Uterus (tissue), 3 donors: ENCODE measurements at regions not wholly inside any gene's neighbourhood (a gene's known extent, or its start where the extent isn't known, plus 50 kb on each side); places are given as distances from the start of the nearest gene placed in this dataset.
A peak's percentile ranks its signal among the peaks of the same experiment; 100 is the strongest.

ENCODE experiments used
- DNase-seq, 2 donors: peaks; one replicate each; pipeline ENCODE4 v3.0.0-alpha.2; 2019 to 2020
- H3K27ac ChIP-seq, 2 donors: fragments of 200-600 bp; sonication (generic); 1 replicate in 1 of 2; 2 replicates in 1 of 2; pipeline ENCODE4 v1.5.1; 2016 to 2018
- H3K27me3 ChIP-seq, 2 donors: fragments of 200-600 bp; sonication (generic); one replicate each; pipeline ENCODE4 v1.5.1; 2018 to 2019; ENCODE audit warnings: control low read depth in 1 of 2
- H3K36me3 ChIP-seq, 2 donors: fragments of 200-600 bp; sonication (generic); one replicate each; pipeline ENCODE4 v1.5.1; 2019; ENCODE audit warnings: control low read depth in 1 of 2
- H3K4me1 ChIP-seq, 2 donors: fragments of 200-600 bp; sonication (generic); one replicate each; pipeline ENCODE4 v1.5.1; 2018 to 2019; ENCODE audit warnings: control low read depth in 1 of 2
- H3K4me3 ChIP-seq, 2 donors: fragments of 200-600 bp; sonication (generic); 1 replicate in 1 of 2; 2 replicates in 1 of 2; pipeline ENCODE4 v1.5.1; 2018 to 2019; ENCODE audit warnings: mild to moderate bottlenecking in 1 of 2
- H3K9me3 ChIP-seq, 2 donors: fragments of 200-600 bp; sonication (generic); one replicate each; pipeline ENCODE4 v1.5.1; 2019; ENCODE audit warnings: control low read depth in 1 of 2
- CTCF ChIP-seq, 4 experiments: fragments of 200-600 bp in 2 of 4; fragments of 450-650 bp in 2 of 4; sonication (generic) in 2 of 4; IDR thresholded peaks; one replicate each; pipeline ENCODE4 v1.5.1; 2016 to 2019; ENCODE audit warnings: antibody characterized with exemption in 4 of 4, mild to moderate bottlenecking in 2 of 4, moderate library complexity in 1 of 4
- POLR2A ChIP-seq, 2 donors: fragments of 450-650 bp; IDR thresholded peaks; one replicate each; pipeline ENCODE4 v1.6.1; 2016; ENCODE audit warnings: antibody characterized with exemption in 2 of 2, mild to moderate bottlenecking in 1 of 2, moderate library complexity in 1 of 2
- intact Hi-C: fragments of 100-400 bp; cut with DNase I; formaldehyde crosslinking; loops from one replicate; pipeline ENCODE4 v1.15.1; 2023; ENCODE audit warnings: low total_unique reads
- donor health status: DM: yes; HTN: yes; CAD: no.

DNA sequence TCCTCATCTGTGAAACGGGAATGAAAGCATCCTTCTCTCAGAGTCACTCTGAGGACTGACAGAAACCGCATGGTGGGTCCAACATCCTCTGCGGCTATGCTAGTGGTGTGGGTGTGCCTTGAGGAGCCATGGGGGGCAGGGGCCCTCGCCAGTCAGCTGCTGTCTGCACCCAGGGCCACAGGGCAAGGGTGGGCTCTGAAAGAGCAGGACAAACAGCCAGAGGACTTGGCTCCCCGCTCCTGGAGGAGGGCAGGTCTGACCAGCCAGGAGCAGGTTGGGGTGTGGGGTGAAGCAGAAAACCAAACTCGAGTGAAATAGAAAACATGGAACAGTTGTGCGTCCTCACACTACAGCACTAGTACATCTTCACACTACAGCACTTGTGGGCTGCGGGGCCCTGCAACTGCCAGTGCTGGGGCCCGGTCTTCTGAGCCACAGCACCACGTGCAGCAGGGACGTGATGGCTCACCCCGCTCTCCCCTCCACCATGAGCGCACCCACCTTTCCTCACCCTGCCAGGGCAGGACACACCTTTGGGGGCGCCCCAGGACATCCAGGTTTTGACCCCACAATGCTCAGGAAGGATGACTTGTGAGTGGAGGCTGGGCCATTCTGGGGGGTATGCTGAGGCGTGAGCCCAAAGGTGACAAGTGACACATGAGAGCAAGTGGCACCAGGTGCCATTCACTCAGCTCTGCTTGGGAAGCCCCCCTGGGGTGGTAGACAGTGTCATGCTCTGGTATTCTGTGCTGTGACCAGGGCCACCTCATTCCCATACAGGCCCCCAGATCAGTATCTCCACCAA lies 96.1 kb upstream of the RET start:
- no peaks in the 10 kb centered on the region for H3K27me3 ChIP-seq
- DNase-seq: no peak
- no peak overlapping the region for H3K27ac ChIP-seq
- no peak for TF ChIP-seq POLR2A (IDR thresholded peaks at IDR 0.05)
- TF ChIP-seq CTCF (IDR thresholded peaks at IDR 0.05): no peak
- no peaks in the 10 kb centered on the region for H3K36me3 ChIP-seq
- H3K4me3 ChIP-seq: no peak overlapping the region
- no peaks in the 10 kb centered on the region for H3K9me3 ChIP-seq
- H3K4me1 ChIP-seq: no peaks in the 10 kb centered on the region
- intact Hi-C loops: no loop called here

DNA sequence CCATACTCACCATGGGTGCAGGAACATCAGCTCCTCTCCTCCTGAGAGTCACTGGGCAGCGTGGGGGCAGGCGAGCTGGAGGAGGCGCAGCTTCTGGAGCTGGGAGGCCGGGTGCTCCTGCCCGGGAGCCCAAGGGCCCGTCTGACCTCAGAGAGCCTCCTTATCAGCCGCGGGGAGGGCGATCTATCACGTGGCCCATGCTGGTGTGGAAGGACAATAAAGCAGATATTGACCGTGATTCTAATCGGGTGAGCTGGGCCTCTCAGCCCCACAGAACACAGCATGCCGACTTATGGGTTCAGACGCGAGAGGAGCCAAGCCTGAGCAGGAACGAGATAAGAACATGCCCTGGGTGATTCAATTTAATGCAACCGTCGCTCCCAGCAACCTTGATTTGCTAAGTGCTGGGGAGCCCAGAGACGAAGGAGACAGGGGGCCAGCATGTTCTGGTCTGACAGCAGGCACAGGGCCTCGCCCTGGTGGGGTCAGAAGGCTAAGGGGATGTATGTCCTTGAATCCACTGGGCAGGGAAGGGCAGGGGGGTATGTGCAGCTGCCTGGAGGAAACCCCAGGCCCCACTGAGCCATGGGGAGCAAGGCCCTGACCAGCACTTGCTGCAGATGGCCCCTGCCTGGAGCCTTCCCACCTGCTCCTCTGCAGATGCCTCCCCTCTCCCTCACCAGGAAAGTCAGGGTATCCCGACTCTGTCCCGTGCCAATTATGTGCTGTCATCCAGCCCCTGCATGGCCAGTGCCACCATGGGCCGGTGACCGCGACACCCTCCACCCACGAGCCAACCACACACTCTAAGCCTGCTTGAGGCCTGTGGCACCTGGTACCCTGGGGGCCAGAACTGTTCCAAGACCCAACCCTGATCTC lies 95.3 kb upstream of the RET start:
- DNase-seq: peak in 1 of 2 donors; percentile 8
- TF ChIP-seq CTCF (IDR thresholded peaks at IDR 0.05): no peak
- TF ChIP-seq POLR2A (IDR thresholded peaks at IDR 0.05): no peak
- Histone ChIP-seq H3K9me3 (no peaks in the 10 kb centered on the region), H3K27ac (no peak overlapping the region), H3K4me1 (no peaks in the 10 kb centered on the region), H3K27me3 (no peaks in the 10 kb centered on the region), H3K36me3 (no peaks in the 10 kb centered on the region), H3K4me3 (no peak overlapping the region)
- intact Hi-C loops: no loop called here

DNA sequence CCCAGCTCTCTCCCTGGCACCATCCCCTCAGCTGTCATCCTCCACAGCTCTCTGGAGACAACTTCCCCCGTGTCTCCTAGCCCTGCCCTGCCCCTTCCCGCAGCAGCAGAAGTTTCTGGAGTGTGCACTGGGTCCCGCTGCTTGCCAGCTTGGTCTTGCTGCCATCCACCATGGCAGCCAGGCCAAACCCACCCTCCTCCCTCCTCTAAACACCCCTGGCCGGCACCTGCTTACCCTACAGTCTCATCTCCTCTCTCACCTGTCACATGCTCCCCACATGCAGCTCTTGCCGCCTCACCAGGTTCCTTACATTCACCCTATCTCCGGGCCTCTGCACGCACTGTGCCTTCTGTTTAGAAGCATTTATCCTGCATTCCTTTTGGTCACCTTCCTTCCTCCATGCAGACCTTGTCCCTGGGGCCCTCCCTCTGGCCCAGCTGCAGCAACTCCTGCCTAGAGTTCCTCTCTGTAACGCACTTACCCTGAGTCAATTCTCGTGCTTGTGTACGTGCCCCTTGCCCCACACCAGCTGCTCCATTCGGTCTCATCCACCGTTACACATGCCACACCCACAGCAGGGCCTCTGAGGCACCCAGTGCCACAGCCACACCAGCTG lies 93.9 kb upstream of the RET start:
- Histone ChIP-seq H3K27me3 (no peaks in the 10 kb centered on the region), H3K4me1 (no peaks in the 10 kb centered on the region), H3K9me3 (no peaks in the 10 kb centered on the region), H3K27ac (no peak overlapping the region), H3K36me3 (no peaks in the 10 kb centered on the region), H3K4me3 (no peak overlapping the region)
- intact Hi-C loops: no loop called here
- TF ChIP-seq CTCF (IDR thresholded peaks at IDR 0.05) (no peak), POLR2A (IDR thresholded peaks at IDR 0.05) (no peak)
- DNase-seq: no peak

- Histone ChIP-seq H3K36me3 (no peaks in the 10 kb centered on the region), H3K27ac (no peak overlapping the region), H3K9me3 (no peaks in the 10 kb centered on the region), H3K4me1 (no peaks in the 10 kb centered on the region), H3K4me3 (no peak overlapping the region), H3K27me3 (no peaks in the 10 kb centered on the region)
- intact Hi-C loops: no loop called here
- TF ChIP-seq CTCF (IDR thresholded peaks at IDR 0.05): no peak
- no peak for TF ChIP-seq POLR2A (IDR thresholded peaks at IDR 0.05)
- DNase-seq: no peak
These were observed 93.3 kb upstream of the RET start for GRCh38 chr10:42983591-42983990.
